Effector memory CD8-positive, alpha-beta T cell (primary cell): ENCODE measurements at regions not wholly inside any gene's neighbourhood (a gene's known extent, or its start where the extent isn't known, plus 50 kb on each side); places are given as distances from the start of the nearest gene placed in this dataset.

Experiments used
- ATAC-seq: fragments of 150-1000 bp; cut with Tn5 transposase; replicated peaks from 2 replicates; pipeline ENCODE4 v1.10.0; 2021; ENCODE audit warnings: mild to moderate bottlenecking, moderate library complexity
- DNase-seq, 3 experiments: peaks; one replicate each; pipeline ENCODE4 v3.0.0; 2021
- H3K27ac Mint-ChIP-seq, 2 donors: one replicate each; pipeline ENCODE4 v1.8.0; 2022; ENCODE audit warnings: mild to moderate bottlenecking in 2 of 2, mixed read lengths in 2 of 2, moderate library complexity in 2 of 2
- H3K27me3 Mint-ChIP-seq, 2 donors: one replicate each; pipeline ENCODE4 v1.8.0; 2022; ENCODE audit warnings: mixed read lengths in 2 of 2
- H3K36me3 Mint-ChIP-seq: one replicate; pipeline ENCODE4 v1.8.0; 2022; ENCODE audit warnings: mild to moderate bottlenecking, moderate library complexity, mixed read lengths; ENCODE audit not compliant: insufficient read depth
- H3K4me1 Mint-ChIP-seq, 2 donors: one replicate each; pipeline ENCODE4 v1.8.0; 2022; ENCODE audit warnings: low read depth in 2 of 2, mixed read lengths in 2 of 2
- H3K4me3 Mint-ChIP-seq, 2 donors: one replicate each; pipeline ENCODE4 v1.8.0; 2022; ENCODE audit warnings: mild to moderate bottlenecking in 2 of 2, mixed read lengths in 2 of 2, moderate library complexity in 2 of 2
- H3K9me3 Mint-ChIP-seq, 2 donors: one replicate each; pipeline ENCODE4 v1.8.0; 2022; ENCODE audit warnings: mixed read lengths in 2 of 2

GRCh38 chr6:14831937-14832336, 413.9 kb upstream of the JARID2 start:
- Mint-ChIP-seq H3K27ac (no peak overlapping the region), H3K36me3 (no peaks in the 10 kb centered on the region)
- DNase-seq: no peak

GRCh38 chr6:14832427-14832826, 413.4 kb upstream of the JARID2 start:
- DNase-seq: no peak
- Mint-ChIP-seq H3K4me1 (no peaks in the 10 kb centered on the region), H3K4me3 (no peak overlapping the region)

More at GRCh38 chr6:14831937-14832336, 413.9 kb upstream of the JARID2 start:
- no peak for ATAC-seq
- Mint-ChIP-seq H3K4me3 (no peak overlapping the region), H3K4me1 (no peaks in the 10 kb centered on the region), H3K27me3 (peaks cover 20 to 54% of the 10 kb centered on the region in 2 donors), H3K9me3 (no peaks in the 10 kb centered on the region)

GRCh38 chr6:14834851-14835530, 410.9 kb upstream of the JARID2 start:
- H3K9me3 Mint-ChIP-seq: no peaks in the 10 kb centered on the region
- no peak overlapping the region for H3K4me3 Mint-ChIP-seq
- no peak overlapping the region for H3K27ac Mint-ChIP-seq
- ATAC-seq (no peak), DNase-seq (no peak)
- no peaks in the 10 kb centered on the region for H3K36me3 Mint-ChIP-seq
- H3K4me1 Mint-ChIP-seq: no peaks in the 10 kb centered on the region
- H3K27me3 Mint-ChIP-seq: peaks cover 14 to 44% of the 10 kb centered on the region in 2 donors

More at GRCh38 chr6:14832427-14832826, 413.4 kb upstream of the JARID2 start:
- Mint-ChIP-seq H3K27me3 (peaks cover 15 to 53% of the 10 kb centered on the region in 2 donors), H3K27ac (no peak overlapping the region), H3K36me3 (no peaks in the 10 kb centered on the region), H3K9me3 (no peaks in the 10 kb centered on the region)
- no peak for ATAC-seq

- Mint-ChIP-seq H3K4me3 (no peak overlapping the region), H3K27me3 (peaks cover 8 to 35% of the 10 kb centered on the region in 2 donors), H3K36me3 (no peaks in the 10 kb centered on the region), H3K27ac (no peak overlapping the region), H3K9me3 (no peaks in the 10 kb centered on the region), H3K4me1 (no peaks in the 10 kb centered on the region)
- DNase-seq (no peak), ATAC-seq (no peak)
Observed at GRCh38 chr6:14837435-14837834, 408.4 kb upstream of the JARID2 start.

GRCh38 chr6:14838133-14838583, 407.7 kb upstream of the JARID2 start:
- Mint-ChIP-seq H3K9me3 (no peaks in the 10 kb centered on the region), H3K36me3 (no peaks in the 10 kb centered on the region), H3K27me3 (peaks cover 11 to 40% of the 10 kb centered on the region in 2 donors), H3K4me1 (no peaks in the 10 kb centered on the region), H3K4me3 (no peak overlapping the region), H3K27ac (no peak overlapping the region)
- ATAC-seq (no peak), DNase-seq (no peak)

- no peak for DNase-seq
- no peak for ATAC-seq
- H3K27ac Mint-ChIP-seq: no peak overlapping the region
Observed at GRCh38 chr6:14841901-14842421, 403.9 kb upstream of the JARID2 start.

GRCh38 chr6:14844411-14844810, 401.5 kb upstream of the JARID2 start:
- Mint-ChIP-seq H3K27ac (no peak overlapping the region), H3K9me3 (no peaks in the 10 kb centered on the region), H3K27me3 (peaks cover 11 to 32% of the 10 kb centered on the region in 2 donors), H3K4me3 (no peak overlapping the region), H3K4me1 (no peaks in the 10 kb centered on the region), H3K36me3 (no peaks in the 10 kb centered on the region)
- ATAC-seq (no peak), DNase-seq (no peak)

More at GRCh38 chr6:14841901-14842421, 403.9 kb upstream of the JARID2 start:
- no peak overlapping the region for H3K4me3 Mint-ChIP-seq
- no peaks in the 10 kb centered on the region for H3K9me3 Mint-ChIP-seq
- no peaks in the 10 kb centered on the region for H3K36me3 Mint-ChIP-seq
- H3K4me1 Mint-ChIP-seq: no peaks in the 10 kb centered on the region
- peaks cover 19 to 45% of the 10 kb centered on the region in 2 donors for H3K27me3 Mint-ChIP-seq

- Mint-ChIP-seq H3K36me3 (no peaks in the 10 kb centered on the region), H3K4me1 (no peaks in the 10 kb centered on the region), H3K9me3 (no peaks in the 10 kb centered on the region), H3K27me3 (peaks cover 9 to 15% of the 10 kb centered on the region in 2 donors), H3K4me3 (no peak overlapping the region), H3K27ac (no peak overlapping the region)
- DNase-seq (no peak), ATAC-seq (no peak)
Observed at GRCh38 chr6:14848019-14848418, 397.9 kb upstream of the JARID2 start.

- H3K27ac Mint-ChIP-seq: no peak overlapping the region
- ATAC-seq (no peak), DNase-seq (no peak)
- H3K9me3 Mint-ChIP-seq: no peaks in the 10 kb centered on the region
- H3K4me1 Mint-ChIP-seq: no peaks in the 10 kb centered on the region
- H3K4me3 Mint-ChIP-seq: no peak overlapping the region
- H3K36me3 Mint-ChIP-seq: no peaks in the 10 kb centered on the region
- H3K27me3 Mint-ChIP-seq: peaks cover 6 to 15% of the 10 kb centered on the region in 2 donors
Observed at GRCh38 chr6:14849185-14849584, 396.7 kb upstream of the JARID2 start.

GRCh38 chr6:14851281-14851680, 394.6 kb upstream of the JARID2 start:
- DNase-seq: no peak
- H3K4me1 Mint-ChIP-seq: no peaks in the 10 kb centered on the region
- no peak for ATAC-seq
- H3K27me3 Mint-ChIP-seq: peaks cover 0 to 3% of the 10 kb centered on the region in 2 donors
- H3K4me3 Mint-ChIP-seq: no peak overlapping the region
- no peaks in the 10 kb centered on the region for H3K9me3 Mint-ChIP-seq
- no peaks in the 10 kb centered on the region for H3K36me3 Mint-ChIP-seq
- H3K27ac Mint-ChIP-seq: peak overlapping the region in 1 of 2 donors; percentile 53

GRCh38 chr6:14852375-14852774, 393.5 kb upstream of the JARID2 start:
- DNase-seq (no peak), ATAC-seq (no peak)
- no peaks in the 10 kb centered on the region for H3K27me3 Mint-ChIP-seq
- peaks cover 6 to 9% of the 10 kb centered on the region in 2 donors for H3K4me1 Mint-ChIP-seq
- peaks cover 1% of the 10 kb centered on the region for H3K36me3 Mint-ChIP-seq
- no peaks in the 10 kb centered on the region for H3K9me3 Mint-ChIP-seq
- H3K4me3 Mint-ChIP-seq: no peak overlapping the region
- no peak overlapping the region for H3K27ac Mint-ChIP-seq

GRCh38 chr6:14856177-14856576, 389.7 kb upstream of the JARID2 start:
- peaks cover 18 to 41% of the 10 kb centered on the region in 2 donors for H3K4me1 Mint-ChIP-seq
- peak overlapping the region in 1 of 2 donors; percentile 22 for H3K4me3 Mint-ChIP-seq
- no peaks in the 10 kb centered on the region for H3K27me3 Mint-ChIP-seq
- ATAC-seq (no peak), DNase-seq (no peak)
- no peaks in the 10 kb centered on the region for H3K9me3 Mint-ChIP-seq
- H3K27ac Mint-ChIP-seq: peak overlapping the region; percentile 54 to 98
- peaks cover 6% of the 10 kb centered on the region for H3K36me3 Mint-ChIP-seq

GRCh38 chr6:14857001-14857400, 388.9 kb upstream of the JARID2 start:
- no peaks in the 10 kb centered on the region for H3K9me3 Mint-ChIP-seq
- H3K4me3 Mint-ChIP-seq: peak overlapping the region; percentile 84 to 88
- no peaks in the 10 kb centered on the region for H3K27me3 Mint-ChIP-seq
- DNase-seq: no peak
- ATAC-seq: no peak
- H3K27ac Mint-ChIP-seq: peak overlapping the region; percentile 94 to 98
- peaks cover 22 to 48% of the 10 kb centered on the region in 2 donors for H3K4me1 Mint-ChIP-seq
- H3K36me3 Mint-ChIP-seq: peaks cover 6% of the 10 kb centered on the region

GRCh38 chr6:14857501-14857900, 388.4 kb upstream of the JARID2 start:
- peaks cover 22 to 48% of the 10 kb centered on the region in 2 donors for H3K4me1 Mint-ChIP-seq
- peak overlapping the region; percentile 94 to 98 for H3K27ac Mint-ChIP-seq
- no peaks in the 10 kb centered on the region for H3K27me3 Mint-ChIP-seq
- DNase-seq (peak; percentile 86 to 93 (median 90)), ATAC-seq (peak; percentile 96)
- peak overlapping the region; percentile 84 to 88 for H3K4me3 Mint-ChIP-seq
- H3K9me3 Mint-ChIP-seq: no peaks in the 10 kb centered on the region
- H3K36me3 Mint-ChIP-seq: peaks cover 6% of the 10 kb centered on the region
